ENCODE measurements at regions not wholly inside any gene's neighbourhood (a gene's known extent, or its start where the extent isn't known, plus 50 kb on each side); places are given as distances from the start of the nearest gene placed in this dataset.
A peak's percentile ranks its signal among the peaks of the same experiment; 100 is the strongest.

DNA sequence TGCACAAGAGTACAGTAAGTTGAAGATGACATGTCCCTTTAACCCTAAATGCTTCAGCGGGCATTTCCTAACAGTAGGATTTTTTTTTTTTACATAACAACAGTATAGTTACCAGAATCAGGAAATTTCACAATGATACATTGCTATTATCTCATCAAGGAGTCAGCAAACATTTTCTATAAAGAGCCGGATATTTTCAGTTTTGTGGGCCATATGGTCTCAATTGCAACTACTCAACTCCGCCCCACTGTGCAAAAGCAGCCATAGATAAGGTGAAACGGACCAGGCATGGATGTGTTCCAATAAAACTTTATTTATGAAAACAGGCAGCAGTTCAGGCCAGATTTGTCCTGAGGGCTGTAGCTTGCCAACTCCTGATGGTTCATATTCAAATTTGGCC, 130.6 kb downstream of the SMAD6 start:
- DNase-seq: no peak

DNA sequence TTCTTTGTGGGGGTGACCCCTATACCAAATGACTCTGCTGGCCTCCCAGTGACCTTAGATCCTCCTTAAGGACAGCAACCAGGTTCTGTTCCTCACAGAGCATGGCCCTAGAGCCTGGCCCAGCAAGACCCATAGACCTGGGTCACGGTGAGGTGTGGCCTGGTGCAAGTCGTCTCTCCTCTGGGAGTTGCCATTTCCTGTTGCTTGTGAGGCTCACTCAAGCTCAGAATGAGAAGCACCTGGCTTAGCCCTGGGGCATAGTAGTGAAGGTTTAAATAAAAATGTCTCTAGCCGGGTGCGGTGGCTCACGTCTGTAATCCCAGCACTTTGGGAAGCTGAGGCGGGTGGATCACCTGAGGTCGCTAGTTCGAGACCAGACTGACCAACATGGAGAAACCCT, 131.3 kb downstream of the SMAD6 start:
- DNase-seq: no peak

DNA sequence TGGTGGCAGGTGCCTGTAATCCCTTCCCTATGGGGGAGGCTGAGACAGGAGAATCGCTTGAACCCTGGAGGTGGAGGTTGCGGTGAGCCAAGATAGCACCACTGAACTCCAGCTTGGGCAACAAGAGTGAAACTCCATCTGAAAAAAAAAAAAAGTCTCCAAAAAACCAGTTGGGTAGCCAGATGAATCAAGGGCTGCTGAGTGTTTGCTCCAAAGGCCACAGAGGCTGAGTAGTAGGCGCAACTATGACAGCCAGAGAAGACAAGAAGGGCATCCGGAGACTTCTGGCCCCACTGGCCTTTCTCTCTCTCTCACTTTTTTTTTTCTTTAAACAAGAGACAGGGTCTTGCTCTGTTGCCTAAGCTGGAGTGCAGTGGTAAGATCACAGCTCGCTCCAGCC, 131.8 kb downstream of the SMAD6 start:
- no peak for DNase-seq

DNA sequence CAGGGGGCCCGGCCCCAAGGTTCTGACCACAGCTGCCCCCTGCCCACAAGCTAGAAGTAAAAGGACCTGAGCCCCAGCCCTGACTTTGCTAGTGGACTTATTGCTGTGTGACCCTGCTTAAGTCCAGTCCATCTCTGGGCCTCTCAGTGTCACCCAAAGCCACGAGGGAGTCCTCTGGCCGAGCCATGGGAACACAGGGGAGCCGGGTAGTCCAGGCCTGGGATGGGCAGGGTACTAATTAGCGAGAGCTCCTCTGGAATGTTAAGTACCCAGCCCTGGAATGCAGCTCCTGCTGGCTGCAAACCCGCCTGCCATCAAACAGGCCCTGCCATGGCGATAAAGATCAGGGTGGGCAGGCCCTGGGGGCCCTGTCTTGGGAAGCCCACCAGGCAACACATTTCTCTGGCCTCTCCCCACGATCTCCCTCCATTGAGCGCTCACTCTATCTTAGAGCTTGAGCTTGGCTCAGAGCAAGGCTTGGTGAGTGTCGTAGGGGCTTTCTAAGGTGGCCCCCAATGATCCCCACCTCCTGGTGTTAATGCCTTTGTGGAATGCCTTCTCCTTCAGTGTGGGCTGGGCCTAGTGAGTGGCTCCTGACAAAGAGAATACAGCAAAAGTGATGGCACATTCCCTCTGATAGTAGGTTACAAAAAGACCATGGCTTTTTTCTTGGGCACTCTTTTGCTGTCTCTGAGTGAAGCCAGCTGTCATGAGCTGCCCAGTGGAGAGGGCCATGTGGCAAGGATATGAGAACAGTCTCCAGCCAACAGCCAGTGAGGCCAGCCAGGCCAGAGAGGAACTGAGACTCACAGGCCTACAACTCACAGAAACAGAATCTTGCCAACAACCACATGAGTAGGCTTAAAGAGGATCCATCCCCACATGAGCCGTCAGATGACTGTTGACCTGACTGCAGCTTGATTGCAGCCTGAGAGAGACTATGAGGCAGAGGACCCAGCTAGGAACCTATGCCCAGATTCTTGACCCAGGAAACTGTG, 133.1 kb downstream of the SMAD6 start:
- no peak for DNase-seq

DNA sequence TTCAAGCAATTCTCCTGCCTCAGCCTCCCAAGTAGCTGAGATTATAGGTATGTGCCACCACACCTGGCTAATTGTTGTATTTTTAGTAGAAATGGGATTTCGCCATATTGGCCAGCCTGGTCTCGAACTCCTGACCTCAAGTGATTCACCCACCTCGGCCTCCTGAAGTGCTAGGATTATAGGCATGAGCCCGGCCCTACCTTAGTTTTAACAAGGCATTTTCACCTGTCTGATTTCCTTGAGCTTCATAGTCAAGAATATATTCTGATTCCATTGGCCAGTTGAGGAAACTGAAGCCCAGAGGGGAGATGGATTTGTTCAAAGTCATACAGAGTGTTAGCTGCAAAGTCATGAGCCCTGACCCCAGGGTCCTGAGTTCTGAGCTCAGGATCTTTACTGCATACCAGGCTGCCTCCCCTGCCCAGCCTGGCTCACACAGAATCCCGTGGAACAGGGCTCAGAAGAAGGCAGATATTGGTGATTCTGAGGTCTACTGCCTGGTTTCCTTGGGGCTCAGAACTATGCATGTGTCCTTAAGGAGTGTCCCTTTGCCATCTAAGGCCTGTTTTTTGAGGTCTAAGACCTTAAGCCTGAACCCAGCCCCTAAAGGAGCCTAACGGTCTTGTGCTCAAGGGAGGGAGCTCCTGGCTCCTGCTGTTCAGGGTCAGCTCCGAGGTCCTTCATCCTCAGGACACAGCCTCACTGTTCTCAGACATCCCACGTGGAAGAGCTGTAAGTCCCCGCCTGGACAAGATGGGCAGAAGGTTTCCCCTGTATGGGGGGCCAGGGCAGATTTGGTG, 134.4 kb downstream of the SMAD6 start:
- DNase-seq: no peak

- no peak for DNase-seq
Measured at GRCh38 chr15:66838202-66838601, 136.2 kb downstream of the SMAD6 start.

DNA sequence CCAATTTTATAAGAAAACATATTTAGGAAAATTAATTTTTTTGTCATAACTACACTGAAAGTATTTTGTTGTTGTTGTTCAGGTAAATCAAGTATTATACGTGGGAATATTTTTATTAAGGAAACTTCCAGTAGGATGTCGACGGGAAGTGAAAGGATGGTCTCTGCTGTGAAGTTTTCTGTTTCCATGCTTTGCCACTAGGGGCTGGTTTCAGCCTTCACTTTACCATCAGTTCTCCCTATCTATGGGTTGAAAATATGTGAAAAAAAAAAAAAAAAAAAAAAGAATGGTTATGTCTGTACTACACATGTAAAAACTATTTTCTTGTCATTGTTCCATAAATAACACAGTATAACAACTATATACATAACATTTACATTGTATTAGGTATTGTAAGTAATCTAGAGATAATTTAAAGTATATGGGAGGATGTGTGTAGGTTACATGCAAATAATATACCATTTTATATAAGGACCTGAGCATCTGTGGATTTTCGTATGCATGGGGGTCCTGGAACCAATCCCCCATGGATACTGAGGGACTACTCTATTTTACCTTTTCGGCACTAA, 136.7 kb downstream of the SMAD6 start:
- DNase-seq: no peak

DNA sequence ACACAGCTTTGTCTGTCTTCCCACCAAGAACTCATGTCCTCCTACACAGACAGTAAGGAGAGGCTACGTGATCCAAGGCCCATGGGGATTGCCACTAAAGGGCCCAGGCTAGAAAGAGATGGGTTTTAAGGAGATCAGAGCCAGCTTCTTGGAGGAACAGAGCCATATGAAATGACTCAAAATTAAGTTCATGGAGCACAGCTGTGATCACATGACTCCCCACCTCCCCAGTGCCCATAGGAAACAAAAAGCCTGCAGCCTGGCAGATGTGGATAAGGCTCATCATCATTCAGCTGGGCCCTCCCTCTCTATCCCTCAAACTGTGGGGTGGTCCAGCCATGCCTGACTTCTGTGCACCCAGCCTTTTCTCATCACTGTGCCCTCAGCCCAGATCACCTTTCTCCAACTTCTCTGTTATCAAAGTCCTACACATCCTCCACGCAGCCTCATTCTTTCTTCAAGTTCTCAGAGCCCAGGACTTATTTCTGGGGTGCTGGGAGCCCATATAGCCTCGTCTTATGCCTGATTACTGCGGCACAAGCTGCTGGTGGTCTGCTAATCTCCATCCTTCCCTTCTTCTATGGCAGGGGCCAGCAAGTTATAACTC, 137.6 kb downstream of the SMAD6 start:
- DNase-seq: no peak

DNA sequence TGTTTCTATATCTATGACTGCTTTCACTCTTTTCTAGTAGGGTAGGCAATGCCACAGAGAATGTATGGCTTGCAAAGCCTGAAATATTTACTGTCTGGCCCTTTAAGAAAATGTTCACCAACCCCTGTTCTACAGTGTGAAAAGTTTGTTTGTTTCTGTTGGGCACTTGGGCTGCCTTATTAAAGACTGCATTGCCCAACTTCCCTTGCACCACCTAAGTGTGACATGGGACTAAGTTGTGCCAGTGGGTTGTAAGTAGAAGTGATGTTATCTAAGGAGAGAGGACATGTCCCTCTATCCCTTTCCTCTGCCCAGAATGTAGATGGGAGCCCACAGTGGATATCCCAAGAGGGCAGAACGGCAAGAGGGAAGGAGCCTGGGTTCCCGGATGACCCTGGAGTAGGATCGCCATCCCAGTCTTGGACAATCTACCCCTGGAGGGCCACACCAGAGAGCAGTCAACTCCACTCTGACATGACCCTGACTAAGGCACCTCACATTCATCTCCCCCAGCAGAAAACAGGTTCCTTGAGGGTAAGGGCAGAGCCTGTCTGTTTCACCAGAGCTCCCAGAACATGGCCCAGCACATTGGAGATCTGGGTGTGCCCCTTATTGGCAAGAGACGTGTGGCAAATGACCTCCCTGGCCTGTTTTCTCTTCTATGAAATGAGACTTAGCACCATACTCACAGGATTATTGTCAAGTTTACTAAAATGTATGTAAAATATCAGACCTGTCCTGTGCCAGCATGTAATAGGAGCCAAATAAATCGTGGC, 138.8 kb downstream of the SMAD6 start:
- DNase-seq: no peak

- DNase-seq: no peak
Measured at GRCh38 chr15:66841953-66842681, 140.1 kb downstream of the SMAD6 start.

- DNase-seq: peak; percentile 18
Measured at GRCh38 chr15:66842710-66843441, 140.8 kb downstream of the SMAD6 start.

DNA sequence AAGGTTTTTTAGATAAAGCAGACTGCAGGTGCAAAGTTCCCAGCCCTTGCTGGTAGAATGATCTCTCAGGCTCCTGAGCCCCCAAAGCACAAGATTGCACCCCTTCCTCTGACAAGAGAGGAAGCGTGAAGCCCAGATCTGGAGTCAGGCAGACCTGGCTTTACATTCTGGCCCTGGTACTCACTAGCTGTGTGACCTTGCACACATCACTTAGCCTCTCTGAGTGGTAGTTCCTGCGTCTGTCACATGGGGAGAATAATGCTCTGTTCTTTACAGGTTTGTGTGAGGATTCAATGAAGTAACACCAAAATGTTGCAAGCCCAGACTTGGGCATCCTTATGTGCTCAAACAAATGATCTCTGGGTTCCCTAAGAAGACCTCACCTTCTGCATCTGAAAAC, 141.5 kb downstream of the SMAD6 start:
- DNase-seq: no peak

GRCh38 chr15:66844041-66844746, 142.2 kb downstream of the SMAD6 start:
- DNase-seq: no peak

DNA sequence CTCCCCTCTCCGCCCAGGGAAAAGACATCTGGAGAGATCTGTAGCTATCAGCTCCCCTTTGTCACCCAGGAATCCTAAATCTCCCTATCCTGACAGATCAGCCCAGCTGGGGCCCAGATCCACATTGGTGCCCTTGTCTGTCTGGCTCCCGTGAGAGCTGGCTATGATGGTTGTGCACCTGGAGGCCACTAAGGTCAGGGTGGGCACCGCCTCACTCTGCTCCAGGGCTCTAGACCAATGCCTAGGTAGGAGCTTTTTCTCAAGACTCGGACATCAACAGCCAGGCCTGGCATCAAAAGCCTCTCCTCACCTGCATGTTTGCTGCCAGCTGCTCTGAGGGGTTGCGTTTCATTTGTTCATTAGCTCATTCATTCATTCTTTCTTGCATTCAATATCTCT, 142.7 kb downstream of the SMAD6 start:
- no peak for DNase-seq

GRCh38 chr15:66845266-66845785, 143.3 kb downstream of the SMAD6 start:
- DNase-seq: no peak

- no peak for DNase-seq
Measured at GRCh38 chr15:66846031-66846430, 144.0 kb downstream of the SMAD6 start.

- DNase-seq: no peak
Measured at GRCh38 chr15:66846811-66847210, 144.8 kb downstream of the SMAD6 start.

- DNase-seq: no peak
Measured at GRCh38 chr15:66847565-66847991, 145.5 kb downstream of the SMAD6 start.

DNA sequence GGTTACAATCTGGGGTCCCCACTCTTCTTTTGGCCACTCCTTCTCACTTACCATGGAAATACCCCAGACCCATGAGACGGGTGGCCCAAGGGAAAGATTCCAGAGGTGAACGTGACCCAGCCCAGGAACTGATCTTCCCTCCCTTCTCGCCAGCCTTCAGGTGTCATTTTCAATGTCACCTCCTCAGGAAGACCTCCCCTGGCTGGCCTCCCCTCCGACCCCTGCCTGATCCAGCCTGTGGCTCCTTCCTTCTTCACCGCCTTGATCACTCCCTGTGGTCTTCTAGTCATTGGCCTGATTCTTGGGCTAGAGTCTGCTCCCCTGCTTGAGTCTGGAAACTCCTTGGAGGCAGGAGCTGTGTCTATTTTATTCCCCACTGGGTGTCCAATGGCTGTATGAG, 146.1 kb downstream of the SMAD6 start:
- DNase-seq: no peak
